WTC11 (cell line): ENCODE measurements at regions not wholly inside any gene's neighbourhood (a gene's known extent, or its start where the extent isn't known, plus 50 kb on each side); places are given as distances from the start of the nearest gene placed in this dataset.

Source experiments
- ATAC-seq: fragments of 200-7000 bp; cut with Tn5 transposase; 2 replicates; pipeline ENCODE4 v1.10.0; 2021; ENCODE audit warnings: mild to moderate bottlenecking, moderate library complexity
- CTCF ChIA-PET: fragments of 300-600 bp; sonication (Branson Sonifier 250); formaldehyde crosslinking; loops from one replicate; lab custom pipeline; 2021; ENCODE audit warnings: antibody characterized with exemption; lab: Charles Lee
- POLR2A ChIA-PET: fragments of 350-600 bp; sonication (Branson Sonifier 250); formaldehyde crosslinking; loops from one replicate; lab custom pipeline; 2021; ENCODE audit warnings: antibody characterized with exemption; lab: Charles Lee
- DNase-seq: peaks from one replicate; pipeline ENCODE4 v3.0.0; 2021; ENCODE audit warnings: low spot score
- H3K27ac Mint-ChIP-seq: 2 replicates; pipeline ENCODE4 v1.8.0; 2021; ENCODE audit warnings: mixed read lengths
- H3K27me3 Mint-ChIP-seq: 2 replicates; pipeline ENCODE4 v1.8.0; 2021; ENCODE audit warnings: low read depth, mild to moderate bottlenecking, moderate library complexity, mixed read lengths
- H3K36me3 Mint-ChIP-seq: 2 replicates; pipeline ENCODE4 v1.8.0; 2021; ENCODE audit warnings: mixed read lengths
- H3K4me1 Mint-ChIP-seq: 2 replicates; pipeline ENCODE4 v1.8.0; 2022; ENCODE audit warnings: mixed read lengths
- H3K4me3 Mint-ChIP-seq: 2 replicates; pipeline ENCODE4 v1.8.0; 2021; ENCODE audit warnings: mild to moderate bottlenecking, moderate library complexity, mixed read lengths
- H3K9me3 Mint-ChIP-seq: 2 replicates; pipeline ENCODE4 v1.8.0; 2021; ENCODE audit warnings: mixed read lengths
- ATF1 ChIP-seq: sonication (generic); formaldehyde crosslinking; IDR thresholded peaks from 2 replicates; pipeline ENCODE4 v1.8.1; 2023; ENCODE audit warnings: mild to moderate bottlenecking, moderate library complexity, missing genetic modification reagents
- CREM ChIP-seq: sonication (generic); formaldehyde crosslinking; IDR thresholded peaks from 2 replicates; pipeline ENCODE4 v1.8.1; 2022; ENCODE audit warnings: mild to moderate bottlenecking, missing genetic modification reagents, moderate library complexity
- ESRRA ChIP-seq: sonication (generic); formaldehyde crosslinking; IDR thresholded peaks from 2 replicates; pipeline ENCODE4 v1.8.1; 2022; ENCODE audit warnings: mild to moderate bottlenecking, missing genetic modification reagents, borderline replicate concordance
- FOXP1 ChIP-seq: sonication (generic); formaldehyde crosslinking; IDR thresholded peaks from 2 replicates; pipeline ENCODE4 v1.8.0; 2022; ENCODE audit warnings: missing genetic modification reagents, mild to moderate bottlenecking, moderate library complexity, borderline replicate concordance
- IRF2 ChIP-seq: sonication (generic); formaldehyde crosslinking; IDR thresholded peaks from 2 replicates; pipeline ENCODE4 v1.8.0; 2022; ENCODE audit warnings: low read depth, missing genetic modification reagents, borderline replicate concordance
- NFE2L1 ChIP-seq: sonication (generic); formaldehyde crosslinking; IDR thresholded peaks from 2 replicates; pipeline ENCODE4 v1.8.1; 2023; ENCODE audit warnings: missing genetic modification reagents
- NR3C1 ChIP-seq: sonication (generic); formaldehyde crosslinking; conservative IDR thresholded peaks from 2 replicates; pipeline ENCODE4 v1.8.1; 2023; ENCODE audit warnings: low read depth, mild to moderate bottlenecking, missing genetic modification reagents
- PRRX2 ChIP-seq: fragments of 250-450 bp; sonication (Bioruptor Pico); IDR thresholded peaks from 2 replicates; pipeline ENCODE4 v1.8.0; 2021; ENCODE audit warnings: mild to moderate bottlenecking
- SOX15 ChIP-seq: fragments of 250-450 bp; sonication (Bioruptor Pico); IDR thresholded peaks from 2 replicates; pipeline ENCODE4 v1.9.0; 2021; ENCODE audit warnings: mild to moderate bottlenecking
- SP1 ChIP-seq: sonication (generic); formaldehyde crosslinking; conservative IDR thresholded peaks from 2 replicates; pipeline ENCODE4 v1.8.1; 2022; ENCODE audit warnings: missing genetic modification reagents
- TCF7 ChIP-seq: sonication (generic); formaldehyde crosslinking; IDR thresholded peaks from 2 replicates; pipeline ENCODE4 v1.8.0; 2022; ENCODE audit warnings: mild to moderate bottlenecking, low read depth, missing genetic modification reagents, moderate library complexity
- ZNF121 ChIP-seq: sonication (generic); formaldehyde crosslinking; IDR thresholded peaks from 2 replicates; pipeline ENCODE4 v1.8.0; 2023; ENCODE audit warnings: missing genetic modification reagents
- ZNF219 ChIP-seq: sonication (generic); formaldehyde crosslinking; IDR thresholded peaks from 2 replicates; pipeline ENCODE4 v1.8.0; 2023; ENCODE audit warnings: missing genetic modification reagents, mild to moderate bottlenecking, borderline replicate concordance
- ZNF232 ChIP-seq: sonication (generic); formaldehyde crosslinking; IDR thresholded peaks from 2 replicates; pipeline ENCODE4 v1.8.0; 2022; ENCODE audit warnings: mild to moderate bottlenecking, missing genetic modification reagents
- ZNF396 ChIP-seq: fragments of 250-450 bp; sonication (Bioruptor Pico); IDR thresholded peaks from 2 replicates; pipeline ENCODE4 v1.8.0; 2021; ENCODE audit warnings: mild to moderate bottlenecking, moderate library complexity, borderline replicate concordance
- ZNF671 ChIP-seq: fragments of 250-450 bp; sonication (Bioruptor Pico); IDR thresholded peaks from 2 replicates; pipeline ENCODE4 v1.8.0; 2021; ENCODE audit warnings: mild to moderate bottlenecking
- TF ChIP-seq, protein P1 (sequence below): sonication (generic); formaldehyde crosslinking; IDR thresholded peaks from 2 replicates; pipeline ENCODE4 v1.8.1; 2023; ENCODE audit warnings: mild to moderate bottlenecking, moderate library complexity, missing genetic modification reagents
- TF ChIP-seq, protein P2 (sequence below): sonication (generic); formaldehyde crosslinking; IDR thresholded peaks from 2 replicates; pipeline ENCODE4 v1.8.1; 2022; ENCODE audit warnings: low read depth, mild to moderate bottlenecking, moderate library complexity, missing genetic modification reagents, borderline replicate concordance
- TF ChIP-seq, protein P3 (sequence below): sonication (generic); formaldehyde crosslinking; IDR thresholded peaks from 2 replicates; pipeline ENCODE4 v1.8.1; 2023; ENCODE audit warnings: mild to moderate bottlenecking, missing genetic modification reagents
- TF ChIP-seq, protein P4 (sequence below): sonication (generic); formaldehyde crosslinking; IDR thresholded peaks from 2 replicates; pipeline ENCODE4 v1.8.0; 2022; ENCODE audit warnings: mild to moderate bottlenecking, missing genetic modification reagents
- TF ChIP-seq, protein P5 (sequence below): sonication (generic); formaldehyde crosslinking; conservative IDR thresholded peaks from 2 replicates; pipeline ENCODE4 v1.8.1; 2022; ENCODE audit warnings: mild to moderate bottlenecking, missing genetic modification reagents
- TF ChIP-seq, protein P6 (sequence below): sonication (generic); formaldehyde crosslinking; IDR thresholded peaks from 2 replicates; pipeline ENCODE4 v1.8.1; 2023; ENCODE audit warnings: mild to moderate bottlenecking, missing genetic modification reagents, moderate library complexity
- TF ChIP-seq, protein P7 (sequence below): sonication (generic); formaldehyde crosslinking; IDR thresholded peaks from 2 replicates; pipeline ENCODE4 v1.8.1; 2022; ENCODE audit warnings: mild to moderate bottlenecking, missing genetic modification reagents, moderate library complexity, borderline replicate concordance
- TF ChIP-seq, protein P8 (sequence below): sonication (generic); formaldehyde crosslinking; IDR thresholded peaks from 2 replicates; pipeline ENCODE4 v1.8.0; 2023; ENCODE audit warnings: missing genetic modification reagents

DNA sequence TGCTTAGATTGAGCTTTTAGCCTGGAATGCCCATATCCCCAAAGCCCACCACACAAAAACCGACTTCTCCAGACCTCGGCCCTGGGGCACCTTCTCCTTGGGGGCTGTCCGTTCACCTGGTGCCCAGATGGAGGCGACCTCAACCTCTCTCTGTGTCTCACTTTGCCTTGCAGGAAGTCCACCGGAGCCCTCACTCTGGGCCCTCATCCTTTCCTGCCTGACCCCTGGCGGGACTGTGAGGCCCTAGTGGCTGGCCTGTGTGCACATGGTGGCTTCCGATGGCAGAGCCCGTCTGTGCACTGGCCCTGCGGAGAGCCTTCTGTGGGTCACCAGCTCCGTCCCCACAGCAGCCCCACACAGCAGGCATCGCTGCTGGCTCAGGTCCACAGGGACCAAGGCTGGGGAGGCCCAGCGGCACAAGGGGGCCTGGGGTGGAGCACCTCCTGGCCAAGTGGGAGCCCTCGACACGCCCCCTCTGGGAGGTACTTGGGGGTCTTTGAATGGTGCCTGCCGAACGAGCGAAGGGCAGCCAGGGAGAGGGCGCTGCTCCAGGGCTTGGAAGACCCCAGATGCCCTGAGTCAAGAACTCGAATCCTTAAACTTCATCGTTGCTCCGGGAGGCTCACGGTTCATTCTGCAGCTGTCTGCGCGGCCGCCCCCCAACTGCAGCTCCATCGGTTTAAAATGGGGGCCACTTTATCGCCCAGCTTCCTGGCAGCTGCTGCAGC, 97.2 kb upstream of the ADRA2C start:
- Mint-ChIP-seq H3K4me1 (0 out of 2 replicates have a peak, but pooled peaks cover 2% of the 10 kb centered on the region), H3K27ac (no peak overlapping the region), H3K36me3 (0 out of 2 replicates have a peak, but pooled peaks cover 3% of the 10 kb centered on the region), H3K27me3 (peaks cover 6% of the 10 kb centered on the region; the same call in 1 of the 2 replicates), H3K9me3 (peaks cover 20% of the 10 kb centered on the region), H3K4me3 (no peak overlapping the region)
- DNase-seq = no peak
- TF ChIP-seq ESRRA (CRISPR knock-in tag) = no peak
- TF ChIP-seq, protein P1, sequence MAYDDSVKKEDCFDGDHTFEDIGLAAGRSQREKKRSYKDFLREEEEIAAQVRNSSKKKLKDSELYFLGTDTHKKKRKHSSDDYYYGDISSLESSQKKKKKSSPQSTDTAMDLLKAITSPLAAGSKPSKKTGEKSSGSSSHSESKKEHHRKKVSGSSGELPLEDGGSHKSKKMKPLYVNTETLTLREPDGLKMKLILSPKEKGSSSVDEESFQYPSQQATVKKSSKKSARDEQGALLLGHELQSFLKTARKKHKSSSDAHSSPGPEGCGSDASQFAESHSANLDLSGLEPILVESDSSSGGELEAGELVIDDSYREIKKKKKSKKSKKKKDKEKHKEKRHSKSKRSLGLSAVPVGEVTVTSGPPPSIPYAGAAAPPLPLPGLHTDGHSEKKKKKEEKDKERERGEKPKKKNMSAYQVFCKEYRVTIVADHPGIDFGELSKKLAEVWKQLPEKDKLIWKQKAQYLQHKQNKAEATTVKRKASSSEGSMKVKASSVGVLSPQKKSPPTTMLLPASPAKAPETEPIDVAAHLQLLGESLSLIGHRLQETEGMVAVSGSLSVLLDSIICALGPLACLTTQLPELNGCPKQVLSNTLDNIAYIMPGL = no peak
- TF ChIP-seq ZNF396 (CRISPR knock-in tag) = no peak
- TF ChIP-seq SP1 (CRISPR knock-in tag) = no peak
- no peak for TF ChIP-seq SOX15
- TF ChIP-seq, protein P2, sequence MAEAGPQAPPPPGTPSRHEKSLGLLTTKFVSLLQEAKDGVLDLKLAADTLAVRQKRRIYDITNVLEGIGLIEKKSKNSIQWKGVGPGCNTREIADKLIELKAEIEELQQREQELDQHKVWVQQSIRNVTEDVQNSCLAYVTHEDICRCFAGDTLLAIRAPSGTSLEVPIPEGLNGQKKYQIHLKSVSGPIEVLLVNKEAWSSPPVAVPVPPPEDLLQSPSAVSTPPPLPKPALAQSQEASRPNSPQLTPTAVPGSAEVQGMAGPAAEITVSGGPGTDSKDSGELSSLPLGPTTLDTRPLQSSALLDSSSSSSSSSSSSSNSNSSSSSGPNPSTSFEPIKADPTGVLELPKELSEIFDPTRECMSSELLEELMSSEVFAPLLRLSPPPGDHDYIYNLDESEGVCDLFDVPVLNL = no peak
- TF ChIP-seq, protein P3, sequence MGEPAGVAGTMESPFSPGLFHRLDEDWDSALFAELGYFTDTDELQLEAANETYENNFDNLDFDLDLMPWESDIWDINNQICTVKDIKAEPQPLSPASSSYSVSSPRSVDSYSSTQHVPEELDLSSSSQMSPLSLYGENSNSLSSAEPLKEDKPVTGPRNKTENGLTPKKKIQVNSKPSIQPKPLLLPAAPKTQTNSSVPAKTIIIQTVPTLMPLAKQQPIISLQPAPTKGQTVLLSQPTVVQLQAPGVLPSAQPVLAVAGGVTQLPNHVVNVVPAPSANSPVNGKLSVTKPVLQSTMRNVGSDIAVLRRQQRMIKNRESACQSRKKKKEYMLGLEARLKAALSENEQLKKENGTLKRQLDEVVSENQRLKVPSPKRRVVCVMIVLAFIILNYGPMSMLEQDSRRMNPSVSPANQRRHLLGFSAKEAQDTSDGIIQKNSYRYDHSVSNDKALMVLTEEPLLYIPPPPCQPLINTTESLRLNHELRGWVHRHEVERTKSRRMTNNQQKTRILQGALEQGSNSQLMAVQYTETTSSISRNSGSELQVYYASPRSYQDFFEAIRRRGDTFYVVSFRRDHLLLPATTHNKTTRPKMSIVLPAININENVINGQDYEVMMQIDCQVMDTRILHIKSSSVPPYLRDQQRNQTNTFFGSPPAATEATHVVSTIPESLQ (CRISPR knock-in tag) = no peak
- TF ChIP-seq PRRX2 (CRISPR knock-in tag) = no peak
- TF ChIP-seq, protein P4, sequence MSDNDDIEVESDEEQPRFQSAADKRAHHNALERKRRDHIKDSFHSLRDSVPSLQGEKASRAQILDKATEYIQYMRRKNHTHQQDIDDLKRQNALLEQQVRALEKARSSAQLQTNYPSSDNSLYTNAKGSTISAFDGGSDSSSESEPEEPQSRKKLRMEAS (CRISPR knock-in tag) = no peak
- TF ChIP-seq ATF1 = no peak
- no peak for TF ChIP-seq FOXP1
- POLR2A ChIA-PET = no interaction called here
- ATAC-seq = no peak
- CTCF ChIA-PET = no interaction called here

DNA sequence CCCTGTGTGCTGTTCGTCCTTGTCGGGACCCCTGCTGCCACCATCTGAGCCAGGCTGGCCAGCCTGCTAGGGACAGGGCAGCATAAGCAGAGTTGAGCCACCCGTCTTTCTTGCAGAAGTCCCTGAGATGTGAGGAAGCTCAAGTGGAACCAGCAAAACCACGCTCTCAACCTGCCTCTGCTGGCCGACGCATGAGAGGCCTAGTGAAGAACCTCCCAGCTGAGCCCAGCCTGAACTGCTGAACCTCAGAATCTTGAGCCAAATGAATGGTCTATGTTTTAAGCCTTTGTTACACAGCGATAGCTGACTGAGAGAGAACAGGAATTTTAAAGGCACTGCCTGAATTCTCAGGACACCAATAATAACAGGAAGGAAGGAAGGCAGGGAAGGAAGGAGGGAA, 98.9 kb upstream of the ADRA2C start:
- DNase-seq (no peak), ATAC-seq (no peak)
- H3K27me3 Mint-ChIP-seq = peaks cover 6% of the 10 kb centered on the region; the same call in 1 of the 2 replicates
- H3K36me3 Mint-ChIP-seq = 0 out of 2 replicates have a peak, but pooled peaks cover 3% of the 10 kb centered on the region
- H3K9me3 Mint-ChIP-seq = peaks cover 14% of the 10 kb centered on the region
- H3K4me1 Mint-ChIP-seq = no peaks in the 10 kb centered on the region
- H3K27ac Mint-ChIP-seq = no peak overlapping the region
- H3K4me3 Mint-ChIP-seq = no peak overlapping the region
- POLR2A ChIA-PET = no interaction called here
- CTCF ChIA-PET = no interaction called here
- TF ChIP-seq ZNF671 (CRISPR knock-in tag) (no peak), ZNF396 (CRISPR knock-in tag) (no peak), CREM (CRISPR knock-in tag) (no peak), ZNF219 (CRISPR knock-in tag) (no peak), TCF7 (CRISPR knock-in tag) (no peak), IRF2 (CRISPR knock-in tag) (no peak), NR3C1 (no peak), ZNF121 (no peak), NFE2L1 (CRISPR knock-in tag) (no peak), ZNF232 (CRISPR knock-in tag) (no peak), SOX15 (no peak)
- TF ChIP-seq, protein P1 = no peak
- TF ChIP-seq, protein P5, sequence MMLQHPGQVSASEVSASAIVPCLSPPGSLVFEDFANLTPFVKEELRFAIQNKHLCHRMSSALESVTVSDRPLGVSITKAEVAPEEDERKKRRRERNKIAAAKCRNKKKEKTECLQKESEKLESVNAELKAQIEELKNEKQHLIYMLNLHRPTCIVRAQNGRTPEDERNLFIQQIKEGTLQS = no peak
- TF ChIP-seq, protein P6, sequence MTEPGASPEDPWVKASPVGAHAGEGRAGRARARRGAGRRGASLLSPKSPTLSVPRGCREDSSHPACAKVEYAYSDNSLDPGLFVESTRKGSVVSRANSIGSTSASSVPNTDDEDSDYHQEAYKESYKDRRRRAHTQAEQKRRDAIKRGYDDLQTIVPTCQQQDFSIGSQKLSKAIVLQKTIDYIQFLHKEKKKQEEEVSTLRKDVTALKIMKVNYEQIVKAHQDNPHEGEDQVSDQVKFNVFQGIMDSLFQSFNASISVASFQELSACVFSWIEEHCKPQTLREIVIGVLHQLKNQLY (CRISPR knock-in tag) = no peak
- TF ChIP-seq, protein P4 (CRISPR knock-in tag) = no peak
- TF ChIP-seq, protein P7, sequence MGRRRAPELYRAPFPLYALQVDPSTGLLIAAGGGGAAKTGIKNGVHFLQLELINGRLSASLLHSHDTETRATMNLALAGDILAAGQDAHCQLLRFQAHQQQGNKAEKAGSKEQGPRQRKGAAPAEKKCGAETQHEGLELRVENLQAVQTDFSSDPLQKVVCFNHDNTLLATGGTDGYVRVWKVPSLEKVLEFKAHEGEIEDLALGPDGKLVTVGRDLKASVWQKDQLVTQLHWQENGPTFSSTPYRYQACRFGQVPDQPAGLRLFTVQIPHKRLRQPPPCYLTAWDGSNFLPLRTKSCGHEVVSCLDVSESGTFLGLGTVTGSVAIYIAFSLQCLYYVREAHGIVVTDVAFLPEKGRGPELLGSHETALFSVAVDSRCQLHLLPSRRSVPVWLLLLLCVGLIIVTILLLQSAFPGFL (CRISPR knock-in tag) = no peak
- TF ChIP-seq, protein P8, sequence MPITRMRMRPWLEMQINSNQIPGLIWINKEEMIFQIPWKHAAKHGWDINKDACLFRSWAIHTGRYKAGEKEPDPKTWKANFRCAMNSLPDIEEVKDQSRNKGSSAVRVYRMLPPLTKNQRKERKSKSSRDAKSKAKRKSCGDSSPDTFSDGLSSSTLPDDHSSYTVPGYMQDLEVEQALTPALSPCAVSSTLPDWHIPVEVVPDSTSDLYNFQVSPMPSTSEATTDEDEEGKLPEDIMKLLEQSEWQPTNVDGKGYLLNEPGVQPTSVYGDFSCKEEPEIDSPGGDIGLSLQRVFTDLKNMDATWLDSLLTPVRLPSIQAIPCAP = no peak
